ENCODE measurements at regions not wholly inside any gene's neighbourhood (a gene's known extent, or its start where the extent isn't known, plus 50 kb on each side); places are given as distances from the start of the nearest gene placed in this dataset.

DNA sequence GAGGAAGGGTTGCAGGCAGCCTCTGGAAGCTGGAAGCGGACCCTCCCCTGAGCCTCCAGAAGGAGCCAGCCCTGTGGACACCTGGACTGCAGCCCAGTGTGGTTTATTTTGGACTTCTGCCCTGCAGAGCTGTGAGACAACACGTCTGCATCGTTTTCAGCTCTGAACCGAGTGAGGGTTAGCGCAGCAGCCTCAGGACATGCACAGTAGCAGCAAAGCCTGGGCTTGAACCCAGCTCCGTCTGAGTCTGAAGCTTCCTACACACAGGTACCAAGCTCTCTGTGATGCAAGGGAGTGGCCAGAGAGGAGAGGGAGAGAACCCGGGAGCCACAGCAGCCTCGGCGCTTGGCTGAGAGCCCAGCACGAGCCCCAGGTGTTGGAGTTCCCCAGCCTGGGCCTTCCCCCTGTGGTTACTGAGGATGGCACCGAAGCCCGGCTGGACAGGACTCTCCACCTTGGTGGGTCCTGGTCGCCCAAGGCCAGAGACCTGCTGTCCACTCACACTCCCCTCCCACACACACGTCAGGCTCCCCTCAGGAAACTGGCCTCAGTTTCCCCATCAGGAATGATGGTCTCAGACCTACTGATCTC is 128.2 kb downstream of the OLFM1 start:
- no peak overlapping the region for H3K4me3 ChIP-seq (ENCODE audit: low read depth, low read length)
- TF ChIP-seq, protein P1, sequence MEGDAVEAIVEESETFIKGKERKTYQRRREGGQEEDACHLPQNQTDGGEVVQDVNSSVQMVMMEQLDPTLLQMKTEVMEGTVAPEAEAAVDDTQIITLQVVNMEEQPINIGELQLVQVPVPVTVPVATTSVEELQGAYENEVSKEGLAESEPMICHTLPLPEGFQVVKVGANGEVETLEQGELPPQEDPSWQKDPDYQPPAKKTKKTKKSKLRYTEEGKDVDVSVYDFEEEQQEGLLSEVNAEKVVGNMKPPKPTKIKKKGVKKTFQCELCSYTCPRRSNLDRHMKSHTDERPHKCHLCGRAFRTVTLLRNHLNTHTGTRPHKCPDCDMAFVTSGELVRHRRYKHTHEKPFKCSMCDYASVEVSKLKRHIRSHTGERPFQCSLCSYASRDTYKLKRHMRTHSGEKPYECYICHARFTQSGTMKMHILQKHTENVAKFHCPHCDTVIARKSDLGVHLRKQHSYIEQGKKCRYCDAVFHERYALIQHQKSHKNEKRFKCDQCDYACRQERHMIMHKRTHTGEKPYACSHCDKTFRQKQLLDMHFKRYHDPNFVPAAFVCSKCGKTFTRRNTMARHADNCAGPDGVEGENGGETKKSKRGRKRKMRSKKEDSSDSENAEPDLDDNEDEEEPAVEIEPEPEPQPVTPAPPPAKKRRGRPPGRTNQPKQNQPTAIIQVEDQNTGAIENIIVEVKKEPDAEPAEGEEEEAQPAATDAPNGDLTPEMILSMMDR (IDR thresholded peaks at IDR 0.05; ENCODE audit: borderline replicate concordance, insufficient read depth, low read depth, low read length), result no peak

- no peak overlapping the region for H3K4me3 ChIP-seq (ENCODE audit: low read depth, low read length)
- TF ChIP-seq, protein P1 (IDR thresholded peaks at IDR 0.05; ENCODE audit: borderline replicate concordance, insufficient read depth, low read depth, low read length), result no peak
Measured at GRCh38 chr9:135216236-135216635, 128.8 kb downstream of the OLFM1 start.

GRCh38 chr9:135216791-135217441 is 129.4 kb downstream of the OLFM1 start:
- no peak overlapping the region for H3K4me3 ChIP-seq (ENCODE audit: low read depth, low read length)

GRCh38 chr9:135217836-135218235 is 130.4 kb downstream of the OLFM1 start:
- TF ChIP-seq, protein P1 (IDR thresholded peaks at IDR 0.05; ENCODE audit: borderline replicate concordance, insufficient read depth, low read depth, low read length), result no peak
- no peak overlapping the region for H3K4me3 ChIP-seq (ENCODE audit: low read depth, low read length)

More at GRCh38 chr9:135216791-135217441, 129.4 kb downstream of the OLFM1 start:
- TF ChIP-seq, protein P1 (IDR thresholded peaks at IDR 0.05; ENCODE audit: borderline replicate concordance, insufficient read depth, low read depth, low read length), result no peak

GRCh38 chr9:135218331-135219225 is 131.1 kb downstream of the OLFM1 start:
- H3K4me3 ChIP-seq (ENCODE audit: low read depth, low read length), result no peak overlapping the region
- TF ChIP-seq, protein P1 (IDR thresholded peaks at IDR 0.05; ENCODE audit: borderline replicate concordance, insufficient read depth, low read depth, low read length), result no peak

DNA sequence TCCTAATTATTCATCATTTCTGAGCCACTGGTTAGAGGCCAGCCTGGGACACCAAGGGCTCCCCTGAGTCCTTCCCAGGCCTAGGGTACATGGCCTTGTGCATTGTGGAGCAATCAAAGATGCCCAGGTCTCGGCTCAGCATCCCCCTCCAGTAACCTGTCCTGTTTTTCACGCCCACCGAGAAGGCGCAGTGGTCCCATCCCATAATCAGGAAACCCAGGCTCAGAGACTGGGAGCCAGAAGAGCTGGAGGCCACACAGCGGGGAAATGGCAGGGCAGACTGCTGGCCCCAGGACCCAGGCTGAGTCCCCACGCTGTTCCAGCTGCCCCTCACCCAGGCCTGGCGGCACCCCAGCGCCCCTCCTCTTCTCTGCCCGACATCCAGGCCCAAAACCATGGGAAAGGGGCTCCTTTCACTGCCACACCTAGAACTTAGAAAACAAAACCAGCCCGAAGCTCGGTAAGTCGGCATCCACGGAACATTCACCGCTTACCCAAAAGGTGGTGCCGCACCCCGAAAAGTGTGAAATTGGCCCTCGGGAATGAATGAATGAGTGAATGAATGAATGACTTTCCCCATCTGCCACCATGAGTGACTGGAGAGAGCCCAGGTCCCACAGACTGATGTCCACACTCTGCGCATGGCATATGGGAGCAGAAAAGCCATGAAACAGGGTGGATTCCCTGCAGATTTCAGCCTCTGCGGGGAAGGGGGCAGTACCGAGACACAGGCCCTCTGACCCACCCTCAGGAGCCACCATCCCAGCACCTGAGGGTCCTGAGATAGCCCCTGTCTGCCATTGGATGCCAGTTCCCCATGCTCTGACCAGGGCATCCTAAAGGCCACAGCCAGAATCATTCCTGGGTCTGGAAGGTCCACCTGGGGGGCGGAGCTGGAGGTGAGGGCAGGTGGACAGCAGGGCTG is 132.5 kb downstream of the OLFM1 start:
- TF ChIP-seq, protein P1 (IDR thresholded peaks at IDR 0.05; ENCODE audit: borderline replicate concordance, insufficient read depth, low read depth, low read length), result no peak
- H3K4me3 ChIP-seq (ENCODE audit: low read depth, low read length), result no peak overlapping the region

Measured in GM12875 (cell line).